ENCODE measurements at regions not wholly inside any gene's neighbourhood (a gene's known extent, or its start where the extent isn't known, plus 50 kb on each side); places are given as distances from the start of the nearest gene placed in this dataset.
A peak's percentile ranks its signal among the peaks of the same experiment; 100 is the strongest.
"Not testable (repeated sequence)": the region's sequence is repeated elsewhere in the genome, so short reads cannot be mapped to it uniquely, and the experiment has no call there.

- Histone ChIP-seq H3K4me3 (ENCODE audit: low read depth, low read length) (no peak overlapping the region), H3K36me3 (ENCODE audit: control insufficient read depth, insufficient read depth, low read length) (no peaks in the 10 kb centered on the region), H3K9me3 (no peaks in the 10 kb centered on the region), H3K27me3 (replicated peaks; ENCODE audit: control insufficient read depth, insufficient read depth, low read length) (no peaks in the 10 kb centered on the region), H3K4me1 (peaks cover 17% of the 10 kb centered on the region)
- H3K9me3 Mint-ChIP-seq (ENCODE audit: unreplicated experiment), result no peaks in the 10 kb centered on the region
- peaks cover 7% of the 10 kb centered on the region for H3K4me1 Mint-ChIP-seq (ENCODE audit: low read depth, unreplicated experiment)
- H3K27ac Mint-ChIP-seq (ENCODE audit: unreplicated experiment), result peak overlapping the region; percentile 31
- intact Hi-C loops (cut with micrococcal nuclease; ENCODE audit: unreplicated experiment), result no loop called here
- no peaks in the 10 kb centered on the region for H3K27me3 Mint-ChIP-seq (ENCODE audit: insufficient read depth, unreplicated experiment)
- peak in 1 of 2 experiments; percentile 64 for DNase-seq
- ChIA-PET POLR2A (no interaction called here), CTCF (interaction anchor here (1.0 kb wide), 2 partner anchors 25 to 428 kb away, joined by 3 to 4 read pairs; no protein-coding TSS in a partner anchor)
- H3K4me3 Mint-ChIP-seq (ENCODE audit: unreplicated experiment), result no peak overlapping the region
- no peaks in the 10 kb centered on the region for H3K36me3 Mint-ChIP-seq (ENCODE audit: insufficient read depth, unreplicated experiment)
- BruUV-seq (replicated peaks), result no TSS peak
- TF ChIP-seq CTCF (IDR thresholded peaks at IDR 0.05; ENCODE audit: insufficient read depth in 1 of 2, low read depth in 1 of 2, low read length in 1 of 2, severe bottlenecking in 1 of 2, unreplicated experiment in 1 of 2), result no peak
Observed at GRCh38 chr20:48214601-48215000, 429.3 kb upstream of the SULF2 start.

DNA sequence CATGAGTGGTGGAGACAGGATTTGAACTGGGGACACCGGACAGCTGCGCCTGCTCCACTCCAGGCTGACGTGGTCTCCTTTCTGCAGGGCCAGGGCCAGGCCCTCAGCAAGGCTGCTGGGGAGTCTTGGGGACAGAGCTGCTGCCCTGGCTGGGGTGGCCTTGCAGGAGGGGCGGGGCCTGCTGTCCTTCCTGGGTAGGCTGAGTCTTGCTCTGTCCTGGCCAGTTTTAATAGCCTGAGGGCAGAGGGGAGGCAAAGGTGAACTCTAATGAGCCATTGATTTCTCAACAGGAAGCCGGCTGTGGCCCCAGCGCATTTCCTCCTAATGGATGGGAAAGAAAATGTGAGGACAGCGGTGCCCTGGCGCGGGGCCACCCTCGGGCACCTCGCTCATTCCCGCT, 428.4 kb upstream of the SULF2 start:
- H3K36me3 Mint-ChIP-seq (ENCODE audit: insufficient read depth, unreplicated experiment); POLR2A ChIA-PET; BruUV-seq (replicated peaks); H3K4me1 Mint-ChIP-seq (ENCODE audit: low read depth, unreplicated experiment); H3K27me3 ChIP-seq (replicated peaks; ENCODE audit: control insufficient read depth, insufficient read depth, low read length); H3K36me3 ChIP-seq (ENCODE audit: control insufficient read depth, insufficient read depth, low read length); H3K27me3 Mint-ChIP-seq (ENCODE audit: insufficient read depth, unreplicated experiment); H3K9me3 ChIP-seq; H3K27ac Mint-ChIP-seq (ENCODE audit: unreplicated experiment); H3K4me3 Mint-ChIP-seq (ENCODE audit: unreplicated experiment); H3K9me3 Mint-ChIP-seq (ENCODE audit: unreplicated experiment); H3K4me3 ChIP-seq (ENCODE audit: low read depth, low read length); CTCF ChIA-PET; intact Hi-C loops (cut with micrococcal nuclease; ENCODE audit: unreplicated experiment): not testable (repeated sequence)
- peak; percentile 74 to 88 for DNase-seq
- H3K4me1 ChIP-seq, result peaks cover 17% of the 10 kb centered on the region

GRCh38 chr20:48212806-48213509, 427.7 kb upstream of the SULF2 start:
- H3K36me3 Mint-ChIP-seq (ENCODE audit: insufficient read depth, unreplicated experiment), result no peaks in the 10 kb centered on the region
- Histone ChIP-seq H3K9me3 (no peaks in the 10 kb centered on the region), H3K4me1 (peaks cover 17% of the 10 kb centered on the region), H3K4me3 (ENCODE audit: low read depth, low read length) (no peak overlapping the region), H3K27me3 (replicated peaks; ENCODE audit: control insufficient read depth, insufficient read depth, low read length) (no peaks in the 10 kb centered on the region), H3K36me3 (ENCODE audit: control insufficient read depth, insufficient read depth, low read length) (no peaks in the 10 kb centered on the region)
- DNase-seq, result no peak
- no peaks in the 10 kb centered on the region for H3K9me3 Mint-ChIP-seq (ENCODE audit: unreplicated experiment)
- no peaks in the 10 kb centered on the region for H3K27me3 Mint-ChIP-seq (ENCODE audit: insufficient read depth, unreplicated experiment)
- no peak overlapping the region for H3K27ac Mint-ChIP-seq (ENCODE audit: unreplicated experiment)
- ChIA-PET CTCF (no interaction called here), POLR2A (no interaction called here)
- no peak for TF ChIP-seq CTCF (IDR thresholded peaks at IDR 0.05; ENCODE audit: insufficient read depth in 1 of 2, low read depth in 1 of 2, low read length in 1 of 2, severe bottlenecking in 1 of 2, unreplicated experiment in 1 of 2)
- BruUV-seq (replicated peaks), result no TSS peak
- peaks cover 7% of the 10 kb centered on the region for H3K4me1 Mint-ChIP-seq (ENCODE audit: low read depth, unreplicated experiment)
- intact Hi-C loops (cut with micrococcal nuclease; ENCODE audit: unreplicated experiment), result no loop called here
- H3K4me3 Mint-ChIP-seq (ENCODE audit: unreplicated experiment), result no peak overlapping the region

All from Caco-2 (cell line).